ENCODE measurements at regions not wholly inside any gene's neighbourhood (a gene's known extent, or its start where the extent isn't known, plus 50 kb on each side); places are given as distances from the start of the nearest gene placed in this dataset.

DNA sequence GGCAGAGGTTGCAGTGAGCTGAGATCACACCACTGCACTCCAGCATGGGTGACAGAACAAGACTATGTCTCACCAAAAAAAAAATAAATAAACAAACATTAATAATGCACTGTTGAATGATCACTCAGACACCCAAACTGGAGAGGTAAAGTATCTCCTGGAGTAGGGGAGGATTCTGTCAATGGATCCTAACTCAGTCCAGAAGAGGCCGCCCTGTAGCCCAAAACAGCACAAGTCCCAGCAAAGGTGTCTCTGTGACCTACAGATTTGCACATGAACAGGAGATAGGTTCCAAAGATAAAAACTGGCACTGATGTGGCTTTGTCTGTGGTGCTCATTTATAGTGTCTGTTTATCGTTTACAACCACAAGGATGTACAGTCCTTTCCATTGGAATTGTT is 352.9 kb upstream of the USP9Y start:
- TF ChIP-seq, protein P1, sequence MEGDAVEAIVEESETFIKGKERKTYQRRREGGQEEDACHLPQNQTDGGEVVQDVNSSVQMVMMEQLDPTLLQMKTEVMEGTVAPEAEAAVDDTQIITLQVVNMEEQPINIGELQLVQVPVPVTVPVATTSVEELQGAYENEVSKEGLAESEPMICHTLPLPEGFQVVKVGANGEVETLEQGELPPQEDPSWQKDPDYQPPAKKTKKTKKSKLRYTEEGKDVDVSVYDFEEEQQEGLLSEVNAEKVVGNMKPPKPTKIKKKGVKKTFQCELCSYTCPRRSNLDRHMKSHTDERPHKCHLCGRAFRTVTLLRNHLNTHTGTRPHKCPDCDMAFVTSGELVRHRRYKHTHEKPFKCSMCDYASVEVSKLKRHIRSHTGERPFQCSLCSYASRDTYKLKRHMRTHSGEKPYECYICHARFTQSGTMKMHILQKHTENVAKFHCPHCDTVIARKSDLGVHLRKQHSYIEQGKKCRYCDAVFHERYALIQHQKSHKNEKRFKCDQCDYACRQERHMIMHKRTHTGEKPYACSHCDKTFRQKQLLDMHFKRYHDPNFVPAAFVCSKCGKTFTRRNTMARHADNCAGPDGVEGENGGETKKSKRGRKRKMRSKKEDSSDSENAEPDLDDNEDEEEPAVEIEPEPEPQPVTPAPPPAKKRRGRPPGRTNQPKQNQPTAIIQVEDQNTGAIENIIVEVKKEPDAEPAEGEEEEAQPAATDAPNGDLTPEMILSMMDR (IDR thresholded peaks at IDR 0.05): no peak
- no peak for TF ChIP-seq POLR2A (IDR thresholded peaks at IDR 0.05)
- no peak for TF ChIP-seq POLR2AphosphoS5 (IDR thresholded peaks at IDR 0.05)
